ENCODE measurements at regions not wholly inside any gene's neighbourhood (a gene's known extent, or its start where the extent isn't known, plus 50 kb on each side); places are given as distances from the start of the nearest gene placed in this dataset.

DNA sequence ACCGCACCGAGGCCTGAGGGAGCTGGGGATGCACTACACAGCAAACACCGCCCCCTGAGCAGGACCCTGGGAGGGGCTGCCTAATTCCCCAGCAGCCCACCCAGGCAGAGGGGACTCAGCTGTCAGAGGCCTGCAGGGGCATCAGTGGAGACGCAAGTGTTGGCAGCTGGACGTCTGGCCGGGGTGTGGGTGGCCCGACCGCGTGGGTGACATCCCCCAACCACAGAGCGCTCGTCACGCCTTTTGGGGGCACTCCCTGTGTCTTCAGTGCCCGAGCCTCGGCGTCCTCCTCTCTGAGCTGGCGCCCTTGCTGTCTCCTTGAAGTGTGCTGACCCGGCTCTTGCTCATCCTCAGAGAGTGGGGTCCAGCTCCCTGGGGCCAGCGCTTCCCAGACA is 150.2 kb downstream of the BRD1 start:
- Histone ChIP-seq H3K4me1 (ENCODE audit: control insufficient read depth in 2 of 2, insufficient read depth in 2 of 2, low read length in 2 of 2) (no peaks in the 10 kb centered on the region), H3K79me2 (ENCODE audit: control insufficient read depth, insufficient read depth, low read length) (no peaks in the 10 kb centered on the region), H3K4me3 (ENCODE audit: control extremely low read depth in 1 of 5, extremely low read depth in 1 of 5, insufficient read depth in 1 of 5, low read depth in 2 of 5, low read length in 4 of 5) (no peak overlapping the region), H3K27me3 (replicated peaks in 1 of 4; ENCODE audit: control extremely low read depth in 1 of 4, control insufficient read depth in 3 of 4, insufficient read depth in 4 of 4, low read length in 3 of 4) (peaks cover 0 to 6% (median 0%) of the 10 kb centered on the region in 4 experiments), H3K27ac (ENCODE audit: low read length in 2 of 2) (no peak overlapping the region), H3K36me3 (replicated peaks in 1 of 2; ENCODE audit: control extremely low read depth in 1 of 2, control insufficient read depth in 1 of 2, extremely low read depth in 1 of 2, insufficient read depth in 2 of 2, low read length in 1 of 2) (no peaks in the 10 kb centered on the region), H3K9me3 (ENCODE audit: control extremely low read depth in 1 of 3, control insufficient read depth in 2 of 3, insufficient read depth in 1 of 3, low read length in 2 of 3) (no peaks in the 10 kb centered on the region), H2AFZ (ENCODE audit: insufficient read depth, low read depth, low read length, poor library complexity, severe bottlenecking) (no peak overlapping the region), H3K4me2 (replicated peaks; ENCODE audit: low read depth, low read length, poor library complexity, severe bottlenecking) (no peak overlapping the region), H4K20me1 (ENCODE audit: control insufficient read depth, insufficient read depth, low read length, poor library complexity, severe bottlenecking) (no peaks in the 10 kb centered on the region), H3K9ac (ENCODE audit: low read length) (no peak overlapping the region)
- H3K9me3 Mint-ChIP-seq (ENCODE audit: insufficient read depth): no peaks in the 10 kb centered on the region
- H3K4me3 Mint-ChIP-seq: no peak overlapping the region
- no peak for TF ChIP-seq EZH2 (IDR thresholded peaks at IDR 0.05; ENCODE audit: borderline replicate concordance, insufficient read depth, low read depth, low read length, poor library complexity, severe bottlenecking)
- TF ChIP-seq, protein P1, sequence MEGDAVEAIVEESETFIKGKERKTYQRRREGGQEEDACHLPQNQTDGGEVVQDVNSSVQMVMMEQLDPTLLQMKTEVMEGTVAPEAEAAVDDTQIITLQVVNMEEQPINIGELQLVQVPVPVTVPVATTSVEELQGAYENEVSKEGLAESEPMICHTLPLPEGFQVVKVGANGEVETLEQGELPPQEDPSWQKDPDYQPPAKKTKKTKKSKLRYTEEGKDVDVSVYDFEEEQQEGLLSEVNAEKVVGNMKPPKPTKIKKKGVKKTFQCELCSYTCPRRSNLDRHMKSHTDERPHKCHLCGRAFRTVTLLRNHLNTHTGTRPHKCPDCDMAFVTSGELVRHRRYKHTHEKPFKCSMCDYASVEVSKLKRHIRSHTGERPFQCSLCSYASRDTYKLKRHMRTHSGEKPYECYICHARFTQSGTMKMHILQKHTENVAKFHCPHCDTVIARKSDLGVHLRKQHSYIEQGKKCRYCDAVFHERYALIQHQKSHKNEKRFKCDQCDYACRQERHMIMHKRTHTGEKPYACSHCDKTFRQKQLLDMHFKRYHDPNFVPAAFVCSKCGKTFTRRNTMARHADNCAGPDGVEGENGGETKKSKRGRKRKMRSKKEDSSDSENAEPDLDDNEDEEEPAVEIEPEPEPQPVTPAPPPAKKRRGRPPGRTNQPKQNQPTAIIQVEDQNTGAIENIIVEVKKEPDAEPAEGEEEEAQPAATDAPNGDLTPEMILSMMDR (IDR thresholded peaks at IDR 0.05): no peak
- no peak for DNase-seq
- CTCF ChIA-PET: no interaction called here
- H3K27ac Mint-ChIP-seq: no peak overlapping the region
- POLR2A ChIA-PET: interaction anchor here (0.6 kb wide), 1 partner anchor 17 kb away, joined by 3 read pairs; no protein-coding TSS in a partner anchor
- peaks cover 26% of the 10 kb centered on the region for H3K27me3 Mint-ChIP-seq
- WGBS (ENCODE audit: insufficient coverage): 97% methylated on average over 17 of the region's 18 CpGs
- H3K4me1 Mint-ChIP-seq: no peaks in the 10 kb centered on the region
- intact Hi-C loops (cut with micrococcal nuclease): no loop called here
- no peak for ATAC-seq (ENCODE audit: low read depth)

DNA sequence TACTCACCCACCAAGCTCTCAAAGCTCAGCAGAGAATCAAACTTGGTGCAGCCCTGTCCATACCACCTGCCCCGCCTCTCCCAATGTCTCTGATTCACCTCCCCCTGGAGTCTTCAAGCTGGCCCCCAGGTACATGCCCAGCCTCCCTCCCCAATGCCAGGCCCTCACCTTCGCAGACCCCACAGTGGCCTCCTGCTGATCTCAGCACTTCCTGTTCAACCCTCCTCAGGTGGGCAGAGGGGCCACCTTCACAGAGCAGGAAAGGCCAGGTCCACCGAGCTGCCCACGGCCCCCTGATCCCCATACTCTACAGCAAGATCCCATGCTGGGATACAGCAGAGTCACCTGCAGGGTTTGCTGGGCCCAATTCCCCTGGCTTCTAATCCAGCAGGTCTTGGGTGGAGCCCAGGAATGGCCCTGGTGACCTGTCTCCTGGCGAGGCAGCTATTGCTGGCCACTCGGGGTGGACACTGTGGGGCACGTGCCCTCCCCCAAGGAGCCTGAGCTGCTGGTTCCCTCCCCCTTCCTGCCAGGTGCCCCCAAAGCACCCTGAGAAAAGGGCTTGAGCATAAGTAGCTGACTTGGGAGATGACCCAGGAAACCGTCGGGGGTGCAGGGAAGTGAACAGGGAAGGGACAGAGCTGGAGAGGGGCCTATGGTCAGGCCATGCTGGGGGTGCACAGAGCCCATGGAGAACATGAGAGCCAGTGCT is 150.7 kb downstream of the BRD1 start:
- Histone ChIP-seq H3K9me3 (ENCODE audit: control extremely low read depth in 1 of 3, control insufficient read depth in 2 of 3, insufficient read depth in 1 of 3, low read length in 2 of 3) (no peaks in the 10 kb centered on the region), H3K4me2 (replicated peaks; ENCODE audit: low read depth, low read length, poor library complexity, severe bottlenecking) (no peak overlapping the region), H3K27ac (ENCODE audit: low read length in 2 of 2) (no peak overlapping the region), H3K79me2 (ENCODE audit: control insufficient read depth, insufficient read depth, low read length) (no peaks in the 10 kb centered on the region), H3K36me3 (replicated peaks in 1 of 2; ENCODE audit: control extremely low read depth in 1 of 2, control insufficient read depth in 1 of 2, extremely low read depth in 1 of 2, insufficient read depth in 2 of 2, low read length in 1 of 2) (no peaks in the 10 kb centered on the region), H3K9ac (ENCODE audit: low read length) (no peak overlapping the region), H2AFZ (ENCODE audit: insufficient read depth, low read depth, low read length, poor library complexity, severe bottlenecking) (no peak overlapping the region), H3K4me3 (ENCODE audit: control extremely low read depth in 1 of 5, extremely low read depth in 1 of 5, insufficient read depth in 1 of 5, low read depth in 2 of 5, low read length in 4 of 5) (no peak overlapping the region), H4K20me1 (ENCODE audit: control insufficient read depth, insufficient read depth, low read length, poor library complexity, severe bottlenecking) (no peaks in the 10 kb centered on the region), H3K27me3 (replicated peaks in 1 of 4; ENCODE audit: control extremely low read depth in 1 of 4, control insufficient read depth in 3 of 4, insufficient read depth in 4 of 4, low read length in 3 of 4) (peaks cover 0 to 8% (median under 1%) of the 10 kb centered on the region in 4 experiments), H3K4me1 (ENCODE audit: control insufficient read depth in 2 of 2, insufficient read depth in 2 of 2, low read length in 2 of 2) (peaks cover 0 to under 1% of the 10 kb centered on the region in 2 donors)
- no peaks in the 10 kb centered on the region for H3K9me3 Mint-ChIP-seq (ENCODE audit: insufficient read depth)
- no peaks in the 10 kb centered on the region for H3K4me1 Mint-ChIP-seq
- intact Hi-C loops (cut with micrococcal nuclease): no loop called here
- ChIA-PET CTCF (no interaction called here), POLR2A (interaction anchor here (0.6 kb wide), 1 partner anchor 17 kb away, joined by 3 read pairs; no protein-coding TSS in a partner anchor)
- no peak overlapping the region for H3K27ac Mint-ChIP-seq
- TF ChIP-seq, protein P1 (IDR thresholded peaks at IDR 0.05): no peak
- no peak for TF ChIP-seq EZH2 (IDR thresholded peaks at IDR 0.05; ENCODE audit: borderline replicate concordance, insufficient read depth, low read depth, low read length, poor library complexity, severe bottlenecking)
- DNase-seq (no peak), ATAC-seq (ENCODE audit: low read depth) (no peak)
- H3K4me3 Mint-ChIP-seq: no peak overlapping the region
- 75% methylated on average over 9 of the region's 9 CpGs for WGBS (ENCODE audit: insufficient coverage)
- peaks cover 20% of the 10 kb centered on the region for H3K27me3 Mint-ChIP-seq
